Mammary epithelial cell (primary cell): ENCODE measurements at regions not wholly inside any gene's neighbourhood (a gene's known extent, or its start where the extent isn't known, plus 50 kb on each side); places are given as distances from the start of the nearest gene placed in this dataset.

Experiments
- EZH2 ChIP-seq: IDR thresholded peaks from 2 replicates; pipeline ENCODE4 v1.6.1; 2012; ENCODE audit warnings: low read length, inconsistent platforms, borderline replicate concordance
- TF ChIP-seq, protein P1 (sequence below), 2 donors: IDR thresholded peaks in 1 of 2; conservative IDR thresholded peaks in 1 of 2; 2 replicates each; pipeline ENCODE4 v1.5.1; 2011 to 2012; ENCODE audit warnings: inconsistent platforms in 2 of 2, low read length in 2 of 2, mild to moderate bottlenecking in 2 of 2, control low read depth in 1 of 2, low read depth in 1 of 2; ENCODE audit not compliant: insufficient read depth in 1 of 2; ENCODE audit errors: extremely low read depth in 1 of 2

GRCh38 chr9:13762209-13762608 is 482.7 kb upstream of the MPDZ start:
- TF ChIP-seq, protein P1, sequence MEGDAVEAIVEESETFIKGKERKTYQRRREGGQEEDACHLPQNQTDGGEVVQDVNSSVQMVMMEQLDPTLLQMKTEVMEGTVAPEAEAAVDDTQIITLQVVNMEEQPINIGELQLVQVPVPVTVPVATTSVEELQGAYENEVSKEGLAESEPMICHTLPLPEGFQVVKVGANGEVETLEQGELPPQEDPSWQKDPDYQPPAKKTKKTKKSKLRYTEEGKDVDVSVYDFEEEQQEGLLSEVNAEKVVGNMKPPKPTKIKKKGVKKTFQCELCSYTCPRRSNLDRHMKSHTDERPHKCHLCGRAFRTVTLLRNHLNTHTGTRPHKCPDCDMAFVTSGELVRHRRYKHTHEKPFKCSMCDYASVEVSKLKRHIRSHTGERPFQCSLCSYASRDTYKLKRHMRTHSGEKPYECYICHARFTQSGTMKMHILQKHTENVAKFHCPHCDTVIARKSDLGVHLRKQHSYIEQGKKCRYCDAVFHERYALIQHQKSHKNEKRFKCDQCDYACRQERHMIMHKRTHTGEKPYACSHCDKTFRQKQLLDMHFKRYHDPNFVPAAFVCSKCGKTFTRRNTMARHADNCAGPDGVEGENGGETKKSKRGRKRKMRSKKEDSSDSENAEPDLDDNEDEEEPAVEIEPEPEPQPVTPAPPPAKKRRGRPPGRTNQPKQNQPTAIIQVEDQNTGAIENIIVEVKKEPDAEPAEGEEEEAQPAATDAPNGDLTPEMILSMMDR (conservative IDR thresholded peaks at IDR 0.05 in 1 of 2, IDR thresholded peaks at IDR 0.05 in 1 of 2; ENCODE audit: extremely low read depth in 1 of 2, insufficient read depth in 1 of 2, low read depth in 1 of 2, low read length in 2 of 2), result no peak
- no peak for TF ChIP-seq EZH2
